ENCODE measurements at regions not wholly inside any gene's neighbourhood (a gene's known extent, or its start where the extent isn't known, plus 50 kb on each side); places are given as distances from the start of the nearest gene placed in this dataset.

GRCh38 chr13:24623149-24623665, 57.0 kb upstream of the ATP12A start:
- Histone ChIP-seq H2AFZ (ENCODE audit: low read depth, low read length) (no peak overlapping the region), H3K79me2 (replicated peaks; ENCODE audit: insufficient read depth, low read length) (no peaks in the 10 kb centered on the region), H3K9ac (ENCODE audit: low read length) (no peak overlapping the region), H3K4me2 (ENCODE audit: low read length) (no peak overlapping the region), H3K9me3 (ENCODE audit: low read length) (no peaks in the 10 kb centered on the region), H3F3A (ENCODE audit: insufficient read depth, low read length, poor library complexity, severe bottlenecking) (no peaks in the 10 kb centered on the region), H4K20me1 (ENCODE audit: insufficient read depth) (no peaks in the 10 kb centered on the region), H3K27me3 (ENCODE audit: insufficient read depth, low read depth, low read length) (no peaks in the 10 kb centered on the region), H3K4me3 (ENCODE audit: low read length) (no peak overlapping the region), H3K27ac (ENCODE audit: low read length) (no peak overlapping the region), H3K36me3 (ENCODE audit: insufficient read depth, low read length) (no peaks in the 10 kb centered on the region), H3K9me2 (ENCODE audit: insufficient read depth, low read length) (no peaks in the 10 kb centered on the region)
- TF ChIP-seq RAD21 (conservative IDR thresholded peaks at IDR 0.05) (no peak), POLR2AphosphoS5 (IDR thresholded peaks at IDR 0.05) (no peak)

GRCh38 chr13:24624363-24624762, 55.8 kb upstream of the ATP12A start:
- H4K20me1 ChIP-seq (ENCODE audit: insufficient read depth) = no peaks in the 10 kb centered on the region
- no peak overlapping the region for H3K4me2 ChIP-seq (ENCODE audit: low read length)
- no peaks in the 10 kb centered on the region for H3K9me2 ChIP-seq (ENCODE audit: insufficient read depth, low read length)
- H3K4me3 ChIP-seq (ENCODE audit: low read length) = no peak overlapping the region
- no peaks in the 10 kb centered on the region for H3F3A ChIP-seq (ENCODE audit: insufficient read depth, low read length, poor library complexity, severe bottlenecking)
- H3K27ac ChIP-seq (ENCODE audit: low read length) = no peak overlapping the region
- H2AFZ ChIP-seq (ENCODE audit: low read depth, low read length) = no peak overlapping the region
- no peak overlapping the region for H3K9ac ChIP-seq (ENCODE audit: low read length)
- H3K27me3 ChIP-seq (ENCODE audit: insufficient read depth, low read depth, low read length) = no peaks in the 10 kb centered on the region
- H3K79me2 ChIP-seq (replicated peaks; ENCODE audit: insufficient read depth, low read length) = no peaks in the 10 kb centered on the region
- TF ChIP-seq, protein P1, sequence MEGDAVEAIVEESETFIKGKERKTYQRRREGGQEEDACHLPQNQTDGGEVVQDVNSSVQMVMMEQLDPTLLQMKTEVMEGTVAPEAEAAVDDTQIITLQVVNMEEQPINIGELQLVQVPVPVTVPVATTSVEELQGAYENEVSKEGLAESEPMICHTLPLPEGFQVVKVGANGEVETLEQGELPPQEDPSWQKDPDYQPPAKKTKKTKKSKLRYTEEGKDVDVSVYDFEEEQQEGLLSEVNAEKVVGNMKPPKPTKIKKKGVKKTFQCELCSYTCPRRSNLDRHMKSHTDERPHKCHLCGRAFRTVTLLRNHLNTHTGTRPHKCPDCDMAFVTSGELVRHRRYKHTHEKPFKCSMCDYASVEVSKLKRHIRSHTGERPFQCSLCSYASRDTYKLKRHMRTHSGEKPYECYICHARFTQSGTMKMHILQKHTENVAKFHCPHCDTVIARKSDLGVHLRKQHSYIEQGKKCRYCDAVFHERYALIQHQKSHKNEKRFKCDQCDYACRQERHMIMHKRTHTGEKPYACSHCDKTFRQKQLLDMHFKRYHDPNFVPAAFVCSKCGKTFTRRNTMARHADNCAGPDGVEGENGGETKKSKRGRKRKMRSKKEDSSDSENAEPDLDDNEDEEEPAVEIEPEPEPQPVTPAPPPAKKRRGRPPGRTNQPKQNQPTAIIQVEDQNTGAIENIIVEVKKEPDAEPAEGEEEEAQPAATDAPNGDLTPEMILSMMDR (IDR thresholded peaks at IDR 0.05; ENCODE audit: poor library complexity, severe bottlenecking) = no peak
- TF ChIP-seq SMC3 (conservative IDR thresholded peaks at IDR 0.05; ENCODE audit: poor library complexity) (no peak), REST (IDR thresholded peaks at IDR 0.05; ENCODE audit: borderline replicate concordance) (no peak), POLR2AphosphoS5 (IDR thresholded peaks at IDR 0.05) (no peak), EP300 (conservative IDR thresholded peaks at IDR 0.05; ENCODE audit: poor library complexity, severe bottlenecking) (no peak), TAF1 (IDR thresholded peaks at IDR 0.05; ENCODE audit: low read depth) (no peak), MXI1 (conservative IDR thresholded peaks at IDR 0.05; ENCODE audit: poor library complexity, severe bottlenecking) (no peak), EZH2 (IDR thresholded peaks at IDR 0.05; ENCODE audit: borderline replicate concordance, insufficient read depth, low read length, poor library complexity, severe bottlenecking) (no peak), RAD21 (conservative IDR thresholded peaks at IDR 0.05) (no peak)
- no peaks in the 10 kb centered on the region for H3K9me3 ChIP-seq (ENCODE audit: low read length)
- H3K36me3 ChIP-seq (ENCODE audit: insufficient read depth, low read length) = no peaks in the 10 kb centered on the region

DNA sequence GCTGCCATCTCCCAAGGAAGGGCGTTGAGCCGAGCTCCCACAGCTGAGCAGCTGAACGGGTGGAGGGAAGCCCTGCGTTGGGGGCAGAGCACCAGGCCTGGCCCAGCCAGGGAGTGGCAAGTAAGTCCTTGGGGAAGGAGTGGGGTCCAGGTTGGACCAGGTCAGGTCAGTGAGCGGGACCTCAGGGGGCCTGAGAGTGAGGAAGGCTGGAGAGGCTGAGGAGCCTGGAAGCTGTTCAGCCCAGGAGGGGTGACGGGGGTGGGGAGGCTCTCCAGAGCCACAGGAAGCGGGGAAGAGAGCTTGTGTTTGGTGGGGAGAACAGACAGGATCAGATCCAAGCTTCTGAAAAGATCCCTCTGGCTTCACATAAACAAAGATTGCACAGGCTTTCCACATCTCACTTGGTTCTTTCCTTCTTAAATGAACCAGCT, 55.4 kb upstream of the ATP12A start:
- no peak overlapping the region for H3K4me3 ChIP-seq (ENCODE audit: low read length)
- H3K27me3 ChIP-seq (ENCODE audit: insufficient read depth, low read depth, low read length) = no peaks in the 10 kb centered on the region
- no peaks in the 10 kb centered on the region for H3K36me3 ChIP-seq (ENCODE audit: insufficient read depth, low read length)
- no peak overlapping the region for H2AFZ ChIP-seq (ENCODE audit: low read depth, low read length)
- no peak overlapping the region for H3K9ac ChIP-seq (ENCODE audit: low read length)
- no peaks in the 10 kb centered on the region for H3F3A ChIP-seq (ENCODE audit: insufficient read depth, low read length, poor library complexity, severe bottlenecking)
- no peaks in the 10 kb centered on the region for H4K20me1 ChIP-seq (ENCODE audit: insufficient read depth)
- TF ChIP-seq EZH2 (IDR thresholded peaks at IDR 0.05; ENCODE audit: borderline replicate concordance, insufficient read depth, low read length, poor library complexity, severe bottlenecking) (no peak), RAD21 (conservative IDR thresholded peaks at IDR 0.05) (no peak), REST (IDR thresholded peaks at IDR 0.05; ENCODE audit: borderline replicate concordance) (no peak), POLR2AphosphoS5 (IDR thresholded peaks at IDR 0.05) (no peak), TAF1 (IDR thresholded peaks at IDR 0.05; ENCODE audit: low read depth) (no peak), MXI1 (conservative IDR thresholded peaks at IDR 0.05; ENCODE audit: poor library complexity, severe bottlenecking) (no peak), EP300 (conservative IDR thresholded peaks at IDR 0.05; ENCODE audit: poor library complexity, severe bottlenecking) (no peak), SMC3 (conservative IDR thresholded peaks at IDR 0.05; ENCODE audit: poor library complexity) (no peak)
- TF ChIP-seq, protein P1 (IDR thresholded peaks at IDR 0.05; ENCODE audit: poor library complexity, severe bottlenecking) = no peak
- H3K27ac ChIP-seq (ENCODE audit: low read length) = no peak overlapping the region
- no peaks in the 10 kb centered on the region for H3K9me2 ChIP-seq (ENCODE audit: insufficient read depth, low read length)
- H3K79me2 ChIP-seq (replicated peaks; ENCODE audit: insufficient read depth, low read length) = no peaks in the 10 kb centered on the region
- H3K9me3 ChIP-seq (ENCODE audit: low read length) = no peaks in the 10 kb centered on the region
- no peak overlapping the region for H3K4me2 ChIP-seq (ENCODE audit: low read length)
